HG03025 (cell line): ENCODE measurements at regions not wholly inside any gene's neighbourhood (a gene's known extent, or its start where the extent isn't known, plus 50 kb on each side); places are given as distances from the start of the nearest gene placed in this dataset.
"Not testable (repeated sequence)": the region's sequence is repeated elsewhere in the genome, so short reads cannot be mapped to it uniquely, and the experiment has no call there.

Source experiments
- ATAC-seq: cut with Tn5 transposase; IDR thresholded peaks from one replicate; pipeline ENCODE4 v1.9.1; 2021; ENCODE audit warnings: mild to moderate bottlenecking, moderate library complexity; ENCODE audit not compliant: unreplicated experiment, low FRiP score

DNA sequence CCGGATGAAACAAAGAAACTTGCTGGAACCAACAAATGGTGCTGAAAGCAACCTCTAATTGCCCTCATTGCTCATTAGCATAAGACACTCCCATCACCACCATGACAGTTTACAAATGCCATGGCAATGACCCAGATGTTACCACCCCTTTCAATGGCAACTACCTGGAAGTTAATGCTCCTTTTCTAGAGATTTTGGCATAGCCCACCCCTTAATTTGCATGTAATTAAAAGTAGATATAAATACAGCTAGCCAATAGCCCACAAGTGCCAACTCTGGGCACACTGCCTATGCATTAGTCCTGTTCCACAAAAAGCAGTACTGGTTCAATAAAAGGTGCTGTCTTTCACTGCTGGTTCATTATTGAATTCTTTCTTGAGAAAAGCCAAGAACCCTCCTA lies 410.3 kb upstream of the PPP1R2C start:
- ATAC-seq: no peak

DNA sequence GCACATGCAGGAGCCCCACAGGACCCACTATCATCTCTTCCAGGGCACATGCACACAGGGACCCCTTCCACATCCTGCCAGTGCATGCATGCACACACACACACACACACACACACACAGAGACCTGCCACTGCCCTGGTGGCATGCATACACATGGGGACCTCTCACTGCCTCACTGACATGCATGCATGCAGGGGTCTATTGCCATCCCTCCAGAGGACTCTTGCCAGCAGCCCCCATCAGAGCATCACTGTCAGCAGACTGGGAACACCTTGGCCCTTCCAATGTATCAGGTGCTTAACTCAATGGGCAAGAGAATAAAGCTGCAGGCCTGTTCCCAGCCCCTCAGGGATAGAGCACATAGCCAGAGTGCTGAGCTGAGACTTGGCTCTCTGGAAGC lies 433.6 kb upstream of the PPP1R2C start:
- no peak for ATAC-seq

DNA sequence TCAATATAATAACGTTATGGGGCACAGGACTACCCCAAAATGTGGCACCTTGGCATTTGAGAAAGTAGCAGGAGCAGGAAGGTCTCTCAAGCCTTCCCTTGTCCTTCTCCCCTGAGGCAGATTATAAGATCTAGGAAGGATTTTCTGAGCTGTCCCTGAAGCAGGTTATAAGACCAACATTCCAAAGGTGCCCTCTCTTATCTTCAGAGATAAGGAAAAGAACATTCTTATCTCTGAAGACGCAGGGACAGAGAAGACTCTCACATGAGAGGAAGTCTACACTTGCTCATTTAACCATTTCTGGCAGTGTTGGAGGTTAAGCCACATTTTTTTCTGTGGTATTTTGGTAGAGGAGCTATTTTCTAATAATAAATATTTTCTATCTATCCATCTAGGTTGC lies 437.9 kb upstream of the MAOA start:
- ATAC-seq: no peak

DNA sequence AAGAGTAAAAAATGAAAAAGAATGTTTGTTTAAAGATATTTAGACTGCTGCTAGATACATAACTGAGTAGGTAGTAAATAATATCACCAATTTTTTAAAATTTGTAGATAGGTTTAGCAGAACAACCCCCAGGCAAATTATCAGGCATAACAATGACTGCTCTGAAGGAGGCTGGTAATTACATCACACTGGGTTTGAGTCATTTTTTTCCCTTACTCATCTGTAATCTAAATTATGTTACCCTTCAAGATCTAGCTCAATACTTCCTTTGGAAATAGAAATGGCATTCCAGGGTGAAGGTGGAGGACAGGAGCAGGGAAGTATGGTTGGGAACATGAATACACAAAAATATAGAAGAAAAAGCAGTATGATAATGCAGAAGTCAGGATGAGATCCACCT lies 431.6 kb upstream of the MAOA start:
- ATAC-seq: no peak

DNA sequence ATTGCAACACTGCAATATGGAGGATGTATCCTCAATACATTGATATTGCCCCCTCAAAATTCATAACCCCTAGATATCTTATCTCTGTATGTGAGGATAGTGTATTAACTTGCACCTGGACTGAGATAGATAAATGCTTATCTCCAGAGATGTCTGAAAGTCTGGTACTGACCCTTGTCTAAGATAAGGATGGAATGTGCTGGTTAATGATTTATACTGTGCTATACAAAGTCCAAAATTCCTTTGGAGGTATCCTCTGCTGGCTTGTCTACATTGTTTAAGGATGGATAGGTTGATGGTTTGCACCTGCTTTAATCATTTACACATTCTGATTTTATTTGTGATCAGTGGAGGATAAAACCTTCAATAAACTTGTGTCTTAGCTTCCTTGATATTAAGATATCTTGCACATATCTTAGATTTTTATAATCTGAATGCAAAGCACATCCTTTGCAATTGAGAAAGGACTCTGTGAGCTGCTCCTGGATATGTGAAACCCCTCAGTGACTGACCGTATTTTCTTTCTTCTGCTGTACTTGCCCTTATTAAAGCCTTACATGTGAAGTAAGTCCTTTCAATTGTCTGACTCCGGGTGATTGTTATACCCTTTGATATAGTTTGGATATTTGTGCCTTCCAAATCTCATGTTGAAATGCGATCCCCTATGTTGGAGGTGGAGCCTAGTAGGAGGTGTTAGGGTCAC lies 430.3 kb upstream of the MAOA start:
- ATAC-seq: no peak

DNA sequence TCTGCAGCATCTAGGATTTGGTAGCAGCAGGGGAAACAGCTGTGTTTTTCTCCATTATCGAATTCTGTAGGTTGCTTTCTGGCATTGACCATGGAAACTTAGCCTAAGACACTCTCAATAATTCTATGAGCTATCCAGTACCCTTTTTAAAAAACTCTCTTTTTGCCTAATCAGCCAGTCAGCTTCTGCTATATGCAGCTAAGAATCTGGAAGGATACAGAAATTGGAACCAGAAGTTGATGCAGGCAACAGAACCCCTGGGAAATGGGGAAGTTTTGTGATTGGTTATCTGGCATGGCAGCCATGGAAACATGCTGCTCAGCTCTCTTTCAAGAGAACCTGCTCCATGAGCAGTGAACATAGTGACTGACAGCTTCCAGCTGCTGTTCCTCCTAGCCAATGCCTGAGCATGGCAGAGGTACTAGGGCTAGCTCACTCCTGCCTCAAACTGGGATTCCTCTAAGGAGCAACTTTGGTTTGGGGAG lies 417.6 kb upstream of the MAOA start:
- no peak for ATAC-seq

DNA sequence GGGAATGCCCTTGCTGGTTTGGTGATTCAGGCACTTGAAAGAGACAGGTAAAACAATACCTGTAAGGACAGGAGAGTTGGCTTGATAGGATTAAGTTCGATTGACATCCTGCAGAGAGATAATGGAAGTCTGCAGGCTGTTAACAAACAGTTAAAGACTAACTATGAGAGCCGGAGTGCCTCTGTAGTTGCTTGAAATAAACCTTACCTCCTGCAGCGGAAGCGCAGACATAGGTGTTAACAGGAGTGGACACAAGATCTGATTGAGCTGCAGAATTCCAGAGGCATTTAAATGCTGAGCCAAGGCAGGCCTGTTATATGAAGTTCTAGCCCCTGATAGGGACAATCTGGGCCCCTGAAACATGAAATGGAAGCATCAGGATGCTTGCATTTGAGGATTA lies 416.7 kb upstream of the MAOA start:
- no peak for ATAC-seq

DNA sequence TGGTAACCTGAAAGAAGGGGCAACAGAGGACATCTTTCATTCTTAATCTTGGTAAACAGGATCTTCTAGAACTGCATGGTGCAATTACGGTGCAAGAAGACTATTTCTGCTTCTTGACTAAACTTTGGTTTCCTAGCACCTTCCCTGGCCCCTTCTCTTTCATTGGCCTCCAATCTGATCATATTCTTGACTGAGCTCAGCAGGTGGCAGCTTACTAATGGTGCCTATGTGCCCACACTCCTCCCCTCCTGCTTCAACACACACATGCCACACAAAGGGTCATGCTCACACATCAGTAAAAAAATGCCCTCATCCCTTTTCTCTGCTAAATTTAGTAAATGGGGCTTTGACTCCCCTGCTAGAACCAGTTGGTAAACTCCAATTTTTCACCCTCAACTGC lies 400.5 kb upstream of the MAOA start:
- no peak for ATAC-seq

DNA sequence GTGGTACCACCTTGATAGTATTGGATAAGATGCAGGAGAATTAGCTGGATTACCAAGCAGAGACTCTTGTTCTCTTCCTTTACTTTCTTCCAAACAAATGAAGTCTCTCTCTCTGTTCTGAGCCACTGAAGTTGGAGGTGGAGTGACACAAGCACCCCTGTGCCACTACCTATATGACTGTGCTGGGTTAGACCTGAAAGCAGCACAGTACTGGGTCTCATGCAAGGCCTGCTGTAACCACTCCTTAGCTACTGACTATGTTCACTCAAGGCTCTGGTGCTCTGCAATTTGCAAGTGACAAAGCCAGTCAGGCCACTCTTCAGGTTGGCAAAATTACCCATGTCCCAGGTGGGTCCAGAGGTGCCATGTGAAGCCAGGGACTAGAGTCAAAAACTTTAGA lies 389.6 kb upstream of the MAOA start:
- ATAC-seq: no peak

DNA sequence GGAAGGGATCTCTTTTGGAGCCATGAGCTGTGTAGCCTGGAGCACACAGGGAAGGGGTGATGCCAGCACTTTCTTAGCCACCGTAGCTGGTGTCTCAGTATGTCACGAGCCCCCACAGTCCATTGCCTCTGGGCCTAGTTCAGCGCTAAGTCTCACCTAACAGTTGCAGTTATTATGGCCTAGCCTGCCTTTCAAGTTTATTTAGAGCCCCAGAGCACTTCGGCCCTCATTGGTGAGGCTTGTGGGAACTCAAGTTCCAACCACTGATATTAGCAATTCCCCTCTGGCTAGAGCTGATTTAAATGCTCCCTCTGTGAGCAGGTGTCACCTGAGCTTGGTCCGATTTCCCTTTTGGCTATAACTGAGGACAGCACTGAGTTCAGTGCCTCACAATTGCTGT lies 388.4 kb upstream of the MAOA start:
- ATAC-seq: no peak

DNA sequence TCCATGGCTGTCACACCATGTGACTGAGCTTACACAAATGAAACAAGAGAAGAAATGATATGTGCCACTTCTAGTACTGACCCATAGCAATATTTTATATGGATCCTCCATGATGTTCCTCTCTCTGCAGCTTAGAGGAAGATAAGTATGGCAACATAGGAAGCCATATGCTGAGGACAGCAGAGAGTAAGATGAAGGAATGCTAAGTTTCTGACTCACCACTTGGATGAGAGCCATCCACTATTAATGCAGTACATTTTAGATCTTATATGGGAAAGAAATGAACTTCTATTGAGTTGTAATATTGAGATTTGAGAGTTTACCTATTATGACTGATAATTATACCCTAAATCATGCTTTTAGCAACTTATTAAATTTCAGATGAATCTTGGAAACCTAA lies 386.9 kb upstream of the MAOA start:
- ATAC-seq: no peak

DNA sequence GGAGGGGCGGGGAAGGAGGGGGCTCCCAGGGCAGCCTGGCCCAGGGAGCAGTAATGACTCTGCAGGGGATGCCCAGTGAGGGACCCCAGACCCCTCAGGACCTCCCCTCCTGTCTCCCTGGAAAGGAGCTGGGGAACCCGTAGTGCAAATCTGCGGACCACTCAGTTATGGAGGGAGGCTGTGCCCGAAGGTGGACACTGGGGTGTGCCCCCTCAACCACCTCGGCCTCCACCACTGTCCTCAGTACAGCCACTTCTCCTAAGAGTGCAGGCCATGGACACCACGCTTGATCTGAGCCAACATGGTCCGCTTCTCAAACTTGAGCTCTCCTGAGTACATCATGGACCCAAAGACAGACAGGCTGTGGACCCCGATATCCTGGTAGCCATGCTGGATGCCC lies 378.2 kb upstream of the MAOA start:
- no peak for ATAC-seq

DNA sequence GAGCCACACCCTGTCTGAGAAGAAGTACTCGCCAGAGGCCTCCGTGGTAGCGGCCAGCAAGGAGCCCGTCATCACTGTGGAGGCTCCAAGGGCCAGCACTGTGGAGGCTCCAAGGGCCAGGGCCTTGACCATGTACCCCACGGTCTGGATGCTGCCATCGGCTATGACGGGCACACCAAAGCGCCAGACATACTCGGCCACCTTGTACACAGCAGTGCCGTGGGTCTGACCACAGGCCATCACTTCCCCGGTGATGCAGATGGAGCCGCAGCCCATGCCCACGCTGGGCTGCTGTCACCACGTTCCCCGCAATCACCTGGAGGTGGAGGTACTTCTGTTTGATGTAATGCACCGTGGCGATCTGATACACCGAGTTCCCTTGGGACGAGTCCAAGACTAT lies 377.7 kb upstream of the MAOA start:
- no peak for ATAC-seq

DNA sequence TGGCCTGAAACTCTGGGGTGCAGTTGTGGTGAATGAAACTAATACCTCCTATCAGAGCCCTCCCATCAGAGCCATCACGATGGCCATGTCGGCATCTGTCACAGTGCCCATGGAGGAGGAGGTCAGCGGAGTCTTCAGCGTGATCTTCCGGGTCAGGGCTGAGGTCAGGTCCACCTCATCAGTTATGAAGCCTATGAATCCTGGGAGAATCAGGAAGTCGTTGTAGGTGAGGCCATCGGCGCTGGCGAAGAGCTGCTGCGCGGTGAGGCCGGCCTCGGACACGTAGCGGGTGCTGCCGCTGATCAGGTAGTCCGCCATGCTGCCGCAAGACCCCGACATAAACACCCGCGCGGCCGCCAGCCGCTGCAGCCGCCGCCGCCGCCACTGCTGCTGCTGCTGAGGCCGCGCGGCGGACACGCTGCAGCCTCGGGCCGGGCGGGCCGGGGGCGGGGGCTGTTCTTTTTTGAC lies 376.7 kb upstream of the MAOA start:
- no peak for ATAC-seq

DNA sequence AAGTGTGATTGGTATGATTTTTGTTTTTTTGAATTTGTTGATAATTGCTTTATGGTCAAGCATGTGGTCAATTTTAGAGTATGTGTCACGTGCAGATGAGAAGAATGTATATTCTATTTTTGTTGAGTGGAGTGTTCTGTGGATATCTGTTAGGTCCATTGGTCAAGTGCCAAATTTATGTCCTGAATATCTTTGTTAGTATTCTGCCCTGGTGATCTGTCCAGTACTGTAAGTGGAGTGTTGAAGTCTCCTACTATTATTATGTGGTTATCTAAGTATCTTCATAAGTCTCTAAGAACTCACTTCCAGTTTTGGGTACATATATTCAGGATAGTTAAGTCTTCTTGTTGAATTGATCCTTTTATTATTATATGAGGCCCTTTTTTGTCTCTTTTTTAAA lies 372.9 kb upstream of the MAOA start:
- ATAC-seq: no peak

DNA sequence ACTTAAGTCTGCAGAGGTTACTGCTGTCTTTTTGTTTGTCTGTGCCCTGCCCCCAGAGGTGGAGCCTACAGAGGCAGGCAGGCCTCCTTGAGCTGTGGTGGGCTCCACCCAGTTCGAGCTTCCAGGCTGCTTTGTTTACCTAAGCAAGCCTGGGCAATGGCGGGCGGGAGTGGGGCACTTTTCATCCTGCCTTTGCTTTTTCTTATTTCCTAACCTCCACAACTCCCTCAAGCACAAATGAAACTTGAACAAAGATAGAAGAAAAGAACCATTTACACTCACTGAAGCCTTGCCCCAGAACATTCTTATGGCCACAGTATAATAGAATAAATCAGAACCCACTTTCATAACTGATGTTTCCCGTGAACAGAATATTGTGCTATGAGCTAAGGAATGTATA lies 344.5 kb upstream of the MAOA start:
- not testable (repeated sequence) for ATAC-seq

DNA sequence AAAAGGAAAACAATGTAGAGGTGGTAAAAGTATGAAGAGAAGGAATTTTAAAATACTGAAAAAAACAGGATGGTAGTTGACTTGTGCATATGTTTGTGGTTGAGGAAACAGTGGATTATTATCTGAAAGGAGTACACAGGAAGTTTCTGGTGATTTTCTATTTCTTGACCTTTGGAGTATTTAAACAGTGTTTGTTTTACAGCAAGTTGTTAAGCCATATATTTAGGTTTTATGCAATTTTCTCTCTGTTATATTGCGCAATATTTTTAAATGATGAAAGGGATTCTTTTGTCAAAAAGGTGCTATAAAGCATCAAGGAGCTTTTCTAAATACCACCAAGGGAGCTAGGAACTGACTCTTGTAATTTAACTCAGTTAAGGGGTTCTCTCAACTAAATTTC lies 343.1 kb upstream of the MAOA start:
- no peak for ATAC-seq

DNA sequence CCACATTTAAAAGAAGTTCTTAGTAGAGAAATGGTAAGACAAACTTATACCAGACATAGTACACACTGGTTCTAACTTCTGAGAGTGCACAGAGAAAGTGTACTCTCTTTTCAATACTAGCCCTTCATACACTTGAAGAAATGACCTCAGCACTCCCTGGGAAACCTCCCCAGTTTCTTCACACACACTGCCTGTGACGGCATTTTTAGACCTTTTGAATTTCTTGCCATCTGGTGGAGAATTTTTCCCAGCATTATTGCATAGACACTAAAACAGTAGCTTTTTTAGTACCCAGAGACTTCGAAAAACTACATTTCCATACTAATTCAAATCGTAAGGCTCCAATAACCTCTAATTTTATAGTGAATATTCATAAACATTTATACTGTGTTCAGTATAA lies 341.6 kb upstream of the MAOA start:
- no peak for ATAC-seq

DNA sequence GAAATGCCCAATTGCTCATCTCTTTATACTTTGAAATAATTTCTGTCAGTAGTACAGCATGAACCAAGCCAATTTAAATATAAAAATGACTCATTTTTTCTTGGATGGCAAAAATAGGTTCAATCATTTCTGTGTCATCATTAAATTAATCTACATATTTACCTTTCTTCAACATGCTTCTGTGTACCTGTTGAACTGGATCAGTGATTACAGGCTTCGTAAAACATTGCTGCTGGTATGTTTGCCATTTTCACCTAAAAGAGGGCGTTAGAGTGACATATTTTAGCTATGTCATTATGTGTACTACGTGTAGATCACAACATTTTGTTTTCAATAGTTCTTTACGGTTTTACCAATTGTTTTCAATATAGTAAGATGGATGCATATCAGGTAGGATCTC lies 340.5 kb upstream of the MAOA start:
- no peak for ATAC-seq

DNA sequence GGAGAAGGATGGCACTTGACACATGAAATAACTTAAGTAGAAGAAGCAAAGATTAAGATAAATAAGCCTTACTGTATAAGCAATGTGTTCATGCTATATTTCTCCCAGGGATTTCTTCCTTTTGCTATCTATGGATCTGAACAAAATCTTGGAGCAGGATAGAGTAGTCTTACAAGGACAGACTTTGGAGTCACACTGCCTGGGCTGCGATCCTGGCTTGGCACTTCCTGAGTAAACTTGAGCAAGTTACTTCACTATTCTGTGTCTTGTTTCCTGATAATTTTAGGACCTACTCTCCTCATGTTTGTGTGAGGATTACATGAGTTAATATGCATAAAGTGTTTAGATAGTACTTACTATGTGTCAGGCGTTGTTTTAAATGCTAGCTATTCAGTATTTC lies 340.0 kb upstream of the MAOA start:
- no peak for ATAC-seq

DNA sequence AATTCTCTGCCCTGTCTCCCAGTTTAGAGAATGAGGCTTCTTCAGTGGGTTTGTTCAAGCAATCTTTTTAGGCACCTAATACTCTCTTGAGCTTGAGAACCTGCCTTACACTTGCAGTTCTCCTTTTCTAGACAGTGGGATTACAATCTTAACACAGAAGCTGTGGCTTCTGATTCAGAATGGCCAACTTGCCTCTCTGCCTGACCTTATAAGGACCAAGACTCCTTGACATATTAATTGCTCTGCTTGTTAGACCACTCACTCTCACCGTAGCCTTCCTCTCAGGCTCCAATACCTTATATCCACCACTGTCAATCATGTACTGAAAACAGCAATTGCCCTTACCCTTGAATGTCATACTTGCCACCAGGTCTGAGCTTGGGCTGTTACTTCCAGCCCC lies 338.7 kb upstream of the MAOA start:
- no peak for ATAC-seq

DNA sequence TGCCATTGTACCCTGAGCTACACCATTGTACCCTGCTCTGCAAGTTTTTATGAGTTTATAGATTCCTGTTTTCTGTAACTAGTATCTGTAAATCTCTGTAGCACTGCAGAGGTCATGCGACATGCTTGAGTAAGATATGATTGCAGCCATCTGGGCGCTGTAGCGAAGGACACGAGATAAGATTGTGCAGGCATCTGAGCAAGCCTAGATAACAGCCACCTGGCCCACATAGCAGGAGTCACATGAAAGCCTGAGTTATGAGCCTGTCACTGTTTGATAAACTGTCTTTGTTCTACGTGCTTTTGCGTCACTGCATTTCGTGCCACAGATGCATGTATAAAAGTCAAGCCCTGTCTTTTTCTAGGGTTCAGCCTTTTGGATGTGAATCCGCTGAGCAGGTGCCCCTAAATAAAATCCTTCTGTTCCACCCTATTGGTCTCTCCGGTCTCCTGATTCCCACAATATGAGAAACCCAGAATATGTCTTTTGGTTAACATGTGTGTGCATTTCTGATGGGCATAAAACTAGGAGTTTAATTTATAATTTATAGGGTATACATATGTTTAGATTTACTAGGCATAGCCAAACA lies 327.6 kb upstream of the MAOA start:
- ATAC-seq: no peak
